GM12875 (cell line): ENCODE measurements at regions not wholly inside any gene's neighbourhood (a gene's known extent, or its start where the extent isn't known, plus 50 kb on each side); places are given as distances from the start of the nearest gene placed in this dataset.

Experiments used
- H3K4me3 ChIP-seq: one replicate; pipeline ENCODE4 v1.5.1; 2011; ENCODE audit warnings: low read depth, low read length, control low read depth
- CTCF ChIP-seq: IDR thresholded peaks from 2 replicates; pipeline ENCODE4 v1.5.1; 2011; ENCODE audit warnings: low read depth, mild to moderate bottlenecking, control low read depth, inconsistent platforms, low read length, moderate library complexity, borderline replicate concordance; ENCODE audit not compliant: insufficient read depth

GRCh38 chr4:105092356-105092755, 54.3 kb upstream of the TET2 start:
- H3K4me3 ChIP-seq: no peak overlapping the region
- no peak for TF ChIP-seq CTCF

DNA sequence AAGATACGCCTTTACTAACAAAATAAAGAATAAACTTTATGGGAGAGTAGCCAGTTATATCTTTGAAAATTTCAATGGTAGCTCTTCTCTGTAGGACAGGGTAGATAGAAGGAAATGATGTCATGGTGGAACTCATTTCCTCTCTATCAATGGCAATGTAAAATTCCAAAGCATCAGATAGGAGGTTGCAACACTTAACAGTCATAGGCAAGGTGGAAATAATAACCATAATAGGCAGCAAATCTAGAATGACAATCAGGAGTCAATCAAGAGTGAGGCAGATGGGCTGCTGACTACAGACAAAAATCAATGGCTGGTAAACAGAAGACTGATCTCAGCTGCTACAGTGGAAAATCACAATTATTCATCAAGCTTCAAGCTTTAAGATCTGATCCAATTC, 53.9 kb upstream of the TET2 start:
- TF ChIP-seq CTCF: no peak
- no peak overlapping the region for H3K4me3 ChIP-seq

- no peak overlapping the region for H3K4me3 ChIP-seq
- no peak for TF ChIP-seq CTCF
Observed at GRCh38 chr4:105093975-105094374, 52.7 kb upstream of the TET2 start.
